Erythroblast (primary cell): ENCODE measurements at regions not wholly inside any gene's neighbourhood (a gene's known extent, or its start where the extent isn't known, plus 50 kb on each side); places are given as distances from the start of the nearest gene placed in this dataset.

Experiments
- GATA1 ChIP-seq: IDR thresholded peaks from 2 replicates; pipeline ENCODE4 v1.6.1; 2011; ENCODE audit warnings: low read depth, mild to moderate bottlenecking, control low read depth, low read length, moderate library complexity
- POLR2A ChIP-seq: IDR thresholded peaks from 2 replicates; pipeline ENCODE4 v1.6.1; 2011; ENCODE audit warnings: mild to moderate bottlenecking, low read length

DNA sequence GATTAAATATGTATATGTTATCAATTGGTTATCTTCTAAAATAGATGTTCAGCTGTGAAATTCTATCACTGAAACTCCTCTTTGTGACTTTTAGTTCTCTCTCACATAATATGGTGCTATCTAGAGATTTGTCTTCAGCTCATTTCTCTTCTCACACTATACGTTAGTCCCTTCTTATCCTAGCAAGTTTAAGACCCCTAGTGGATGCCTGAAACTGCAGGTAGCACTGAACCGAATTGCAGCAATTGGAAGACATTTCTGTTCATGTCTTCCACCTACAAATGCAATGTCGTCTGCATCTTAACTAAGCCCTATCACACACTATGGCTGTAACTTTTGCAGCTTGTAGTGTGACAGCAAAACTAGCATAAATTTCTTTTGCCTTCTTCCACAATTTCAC is 442.7 kb upstream of the POM121L12 start:
- no peak for TF ChIP-seq POLR2A
- no peak for TF ChIP-seq GATA1
